ENCODE measurements at regions not wholly inside any gene's neighbourhood (a gene's known extent, or its start where the extent isn't known, plus 50 kb on each side); places are given as distances from the start of the nearest gene placed in this dataset.

DNA sequence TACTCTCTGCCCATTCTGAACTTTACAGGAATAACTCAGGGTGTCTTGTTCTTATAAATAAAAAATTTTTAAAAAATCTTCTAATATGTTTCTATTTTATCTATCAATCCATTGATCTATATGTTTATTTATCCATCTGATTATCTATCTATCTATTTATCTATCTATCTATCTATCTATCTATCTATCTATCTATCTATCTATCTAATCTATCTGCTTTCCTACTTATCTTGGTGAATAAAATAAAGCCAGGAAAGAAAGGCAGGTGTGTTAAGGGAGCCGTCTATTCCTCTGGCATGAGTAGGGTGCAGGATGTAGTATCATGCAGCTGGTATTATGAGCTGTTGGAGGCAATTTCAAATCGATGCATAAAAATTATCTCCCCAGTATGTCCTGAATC lies 153.0 kb downstream of the FOXA2 start:
- DNase-seq (ENCODE audit: low spot score), result no peak

DNA sequence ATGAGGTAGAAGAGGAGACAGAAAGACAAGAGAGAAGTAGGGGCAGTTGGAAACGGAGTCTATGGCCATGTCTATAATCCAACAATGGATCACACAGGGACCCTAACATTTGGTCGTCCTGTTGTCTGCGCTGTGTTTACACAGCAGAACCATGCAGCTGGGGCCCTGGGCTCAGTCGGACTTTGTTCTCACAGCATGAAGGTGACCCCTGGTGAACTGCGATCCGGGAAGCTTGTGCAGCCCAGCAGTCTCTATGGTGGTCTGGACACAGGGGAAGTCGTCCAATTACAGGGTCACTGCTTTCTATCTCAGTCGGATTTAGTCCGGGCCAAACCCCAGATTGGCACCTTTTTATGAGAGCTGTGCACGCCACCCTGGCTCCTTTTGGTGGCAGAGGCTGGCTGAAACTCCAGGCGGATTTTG lies 153.6 kb downstream of the FOXA2 start:
- DNase-seq (ENCODE audit: low spot score), result no peak

DNA sequence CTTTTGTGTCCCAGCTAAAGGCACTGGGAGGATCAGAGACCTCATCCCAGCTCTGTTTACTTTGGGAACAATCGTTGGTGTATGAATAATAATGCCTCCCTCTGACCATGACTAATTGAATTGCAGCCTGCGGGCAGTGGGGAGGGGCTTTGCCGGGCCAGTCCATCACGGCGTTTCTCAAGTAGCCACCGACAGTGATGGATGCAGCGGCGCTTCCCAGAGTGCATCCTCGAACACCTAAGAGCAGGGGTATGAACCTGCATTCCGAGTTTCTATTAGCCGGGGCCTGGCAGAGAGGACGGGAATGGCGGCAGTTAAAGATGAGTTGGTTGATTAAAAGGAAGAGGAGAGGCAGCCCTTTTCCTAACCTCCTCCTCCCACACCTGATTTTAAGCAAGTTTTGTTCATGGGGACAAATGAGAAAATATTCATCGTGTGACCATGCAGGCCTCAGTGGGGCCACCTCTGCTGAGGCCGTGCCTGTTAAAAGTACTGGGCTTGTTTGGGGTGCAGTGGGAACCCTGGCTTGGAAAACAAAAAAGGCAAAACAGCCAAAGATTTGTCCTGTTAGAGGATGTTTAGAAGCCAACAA lies 154.1 kb downstream of the FOXA2 start:
- DNase-seq (ENCODE audit: low spot score), result no peak

DNA sequence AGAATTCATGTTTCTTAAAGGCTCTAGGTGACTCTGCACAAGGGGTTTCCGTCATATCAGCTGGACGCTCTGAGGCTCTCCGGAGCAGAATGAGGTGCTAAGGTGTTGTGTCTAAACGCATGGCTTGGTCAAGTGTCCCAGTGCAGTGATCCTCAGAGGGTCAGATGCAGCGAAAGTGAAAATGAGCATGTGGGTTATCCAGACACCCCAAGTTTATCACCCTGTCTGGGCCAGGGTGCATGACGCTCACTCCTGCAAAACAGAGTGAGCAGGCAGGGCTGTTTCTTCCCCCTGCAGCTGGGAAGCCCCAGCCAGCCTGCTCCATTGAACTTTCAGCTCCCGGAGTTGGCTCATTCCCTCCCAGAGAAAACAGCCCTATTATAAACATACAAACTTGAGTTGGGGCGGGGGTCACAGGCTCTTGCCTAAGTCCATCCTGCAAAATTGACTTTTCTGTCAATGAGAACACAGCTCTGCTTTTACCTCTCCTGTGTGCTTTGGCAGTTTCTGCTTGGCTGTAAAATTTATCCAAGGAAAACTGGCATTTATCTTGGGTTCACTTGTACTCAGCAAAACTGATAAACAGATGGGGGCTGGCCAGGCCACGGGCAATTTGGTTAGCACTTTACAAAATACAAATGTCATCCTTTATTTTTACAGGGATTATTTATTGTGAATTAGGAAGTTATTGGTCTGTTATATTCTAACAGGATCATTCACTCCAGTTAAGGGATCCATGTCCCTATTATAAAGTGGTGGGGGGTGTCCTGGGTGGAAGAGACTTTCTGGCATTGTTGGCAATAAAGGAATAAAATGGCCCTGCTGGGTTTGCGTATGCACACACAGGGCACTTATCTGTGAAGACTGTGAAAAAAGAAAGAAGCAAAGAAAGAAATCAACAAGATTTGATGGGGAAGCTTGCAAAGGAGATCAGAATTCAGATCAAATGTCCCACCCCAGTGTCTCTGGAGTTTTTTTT lies 154.9 kb downstream of the FOXA2 start:
- DNase-seq (ENCODE audit: low spot score), result no peak

DNA sequence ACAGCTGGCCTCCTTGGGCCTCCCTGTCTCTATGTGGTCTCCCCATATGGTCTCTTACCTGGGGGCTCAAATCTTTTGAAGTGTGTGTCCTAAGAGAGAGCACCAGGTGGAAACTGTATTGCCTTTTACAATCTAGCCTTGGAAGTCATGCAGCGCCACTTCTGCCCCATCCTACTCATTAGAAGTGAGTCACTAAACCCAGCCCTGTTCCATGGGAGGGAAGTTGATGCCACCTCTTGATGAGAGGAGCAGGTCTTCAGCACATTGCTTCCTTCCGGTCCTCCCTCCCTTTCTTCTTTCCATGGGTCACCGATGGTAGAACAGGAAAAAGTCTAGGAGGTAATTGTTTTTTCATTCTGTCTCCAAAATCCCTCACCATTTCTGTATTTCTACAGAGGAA lies 156.3 kb downstream of the FOXA2 start:
- DNase-seq (ENCODE audit: low spot score), result no peak

DNA sequence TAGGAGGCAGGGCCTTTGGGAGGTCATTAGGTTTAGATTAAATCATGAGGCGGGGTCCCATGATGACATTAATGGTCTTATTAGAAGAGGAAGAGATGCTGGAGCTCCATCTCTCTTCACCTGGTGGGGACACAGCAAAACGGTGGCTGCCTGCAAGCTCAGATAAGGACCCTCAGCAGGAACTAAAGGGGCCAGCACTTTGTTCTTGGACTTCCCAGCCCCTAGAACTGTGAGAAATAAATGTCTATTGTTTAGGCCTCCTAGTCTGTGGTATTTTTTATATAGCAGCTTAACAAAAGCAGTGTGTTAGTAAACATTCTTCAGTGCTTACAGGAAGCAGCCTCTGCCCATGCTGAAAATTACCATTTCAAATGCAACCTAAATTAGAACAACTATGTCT lies 157.6 kb downstream of the FOXA2 start:
- no peak for DNase-seq (ENCODE audit: low spot score)

DNA sequence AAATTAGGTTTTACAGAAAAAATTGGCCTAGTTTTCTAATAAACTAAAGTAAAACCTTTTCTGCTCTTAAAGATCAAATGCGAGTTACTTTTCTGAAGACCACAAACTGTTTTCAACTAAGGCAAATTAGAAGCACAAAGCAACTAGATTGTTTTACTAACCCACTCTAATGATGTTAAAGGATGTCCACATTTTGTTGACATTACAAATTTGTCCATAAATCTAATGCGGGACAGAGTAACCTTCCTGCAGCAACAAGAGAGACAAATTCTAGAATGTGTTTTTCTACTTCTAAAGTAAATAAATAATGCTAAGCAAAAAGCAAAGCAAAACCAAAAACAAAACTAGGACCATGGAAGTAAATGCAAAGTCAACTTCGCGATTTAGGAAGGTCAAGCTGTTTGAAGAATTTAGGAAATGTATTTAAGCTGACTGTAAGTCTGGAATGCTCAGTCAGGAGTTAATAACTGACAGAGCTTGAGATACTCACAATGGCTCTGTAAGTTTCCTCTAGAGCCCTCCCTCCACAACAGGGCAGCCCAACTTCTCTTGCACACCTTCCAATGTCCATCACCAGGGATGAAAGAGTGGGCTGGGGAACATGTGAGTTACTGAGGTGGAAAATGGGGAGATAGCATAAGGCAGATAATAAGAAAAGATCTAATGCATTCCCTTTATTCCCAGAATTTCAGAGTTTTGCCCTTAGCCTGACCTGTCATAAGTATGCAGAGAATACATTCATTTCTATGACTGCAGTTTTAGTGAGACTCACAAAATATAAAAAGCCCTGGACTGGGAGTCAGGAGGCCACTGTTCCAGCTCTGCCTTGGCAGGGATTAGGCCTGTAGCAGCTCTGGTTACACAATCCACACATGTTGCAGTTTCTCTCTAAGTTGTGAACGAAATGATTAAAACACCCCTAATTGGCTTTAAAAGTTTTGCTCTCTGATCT lies 158.8 kb downstream of the FOXA2 start:
- no peak for DNase-seq (ENCODE audit: low spot score)

DNA sequence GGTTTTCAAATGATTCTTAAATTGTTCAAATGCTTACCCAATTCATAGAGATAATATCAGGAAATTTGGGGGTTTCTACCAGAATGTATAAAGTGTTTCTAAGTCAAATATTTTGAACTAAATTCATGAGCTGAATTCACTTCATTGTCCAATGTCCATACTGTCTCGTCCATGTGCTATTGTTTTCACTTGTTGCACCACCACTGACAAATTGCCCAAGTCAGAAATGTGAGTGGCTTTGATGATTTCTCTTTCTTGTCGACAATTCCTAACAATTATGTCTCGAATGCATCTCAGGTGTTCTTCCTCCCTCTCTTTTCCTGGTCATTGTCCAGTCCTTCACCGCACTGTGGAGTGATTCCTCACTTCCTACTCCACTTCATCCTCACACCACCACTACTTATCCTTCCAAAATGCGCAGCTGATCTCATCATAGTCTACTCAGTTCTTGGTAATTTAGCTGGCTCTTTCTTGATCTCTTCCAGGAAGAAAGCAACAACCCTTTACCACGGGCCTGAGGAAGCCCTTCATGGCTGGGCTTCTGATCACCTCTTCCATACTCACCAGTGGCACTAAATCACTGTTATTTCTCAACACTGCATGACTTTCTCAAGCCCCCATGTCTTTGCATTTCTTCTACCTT lies 161.1 kb downstream of the FOXA2 start:
- DNase-seq (ENCODE audit: low spot score), result no peak

DNA sequence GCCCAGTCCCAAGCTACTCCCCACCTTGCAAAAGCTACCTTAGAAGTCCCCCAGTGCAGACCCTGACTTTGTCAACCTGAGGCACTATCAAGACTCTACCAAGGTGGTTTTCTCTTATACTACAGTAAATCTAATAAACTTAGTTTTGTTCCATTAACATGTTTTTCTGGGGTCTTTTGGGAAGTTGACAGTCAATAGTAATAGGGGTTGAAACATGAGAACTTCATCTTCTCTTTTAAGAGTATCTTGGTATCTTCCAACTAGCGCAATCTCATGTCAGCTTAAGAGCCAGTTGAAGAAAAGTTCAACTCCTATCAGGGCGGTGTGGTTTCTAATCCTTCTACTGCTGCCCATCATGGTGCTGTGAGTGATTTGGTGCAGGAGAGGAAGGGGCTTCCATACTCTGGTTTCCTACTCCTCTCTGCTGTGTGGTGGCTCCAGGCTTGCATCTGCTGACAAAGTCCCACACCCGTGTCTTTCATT lies 164.2 kb downstream of the FOXA2 start:
- DNase-seq (ENCODE audit: low spot score), result no peak

DNA sequence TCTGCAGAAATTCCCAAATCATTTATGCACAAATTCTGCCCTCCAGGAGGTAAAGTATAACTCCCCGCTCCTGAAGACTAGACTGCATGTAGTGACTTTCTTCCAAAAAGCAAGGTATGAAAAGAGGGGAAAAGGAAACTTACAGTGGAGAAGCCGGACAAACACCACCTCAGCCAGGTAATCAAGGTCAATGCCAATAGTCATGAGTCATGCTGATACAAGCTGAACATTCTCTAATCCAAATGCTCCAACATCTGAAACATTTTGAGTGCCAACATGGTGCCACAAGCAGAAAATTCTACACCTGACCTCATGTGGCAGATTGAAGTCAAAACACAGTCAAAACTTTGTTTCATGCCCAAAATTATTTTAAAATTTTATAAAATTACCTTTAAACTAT lies 165.6 kb downstream of the FOXA2 start:
- DNase-seq (ENCODE audit: low spot score), result no peak

DNA sequence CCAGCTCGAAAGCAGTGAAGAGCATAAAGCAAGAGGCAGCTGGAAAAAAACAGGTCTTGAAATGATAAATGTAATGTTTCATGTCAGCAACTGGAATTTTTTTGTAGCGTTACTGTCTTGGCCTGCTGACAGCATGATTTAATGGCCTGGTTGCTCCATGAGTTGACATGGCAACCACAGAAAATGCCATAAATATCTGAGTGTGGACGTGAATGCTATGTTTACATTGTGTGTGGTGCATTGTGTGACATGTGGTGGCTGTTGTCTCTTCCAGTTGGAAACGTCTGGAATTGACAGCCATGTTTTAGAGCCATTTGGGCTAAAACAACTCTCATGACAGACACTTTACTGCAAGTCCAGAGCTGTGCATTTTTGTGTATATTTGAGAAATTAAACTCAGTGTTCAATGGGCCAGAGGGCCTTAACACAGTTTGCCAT lies 170.0 kb downstream of the FOXA2 start:
- DNase-seq (ENCODE audit: low spot score), result no peak

DNA sequence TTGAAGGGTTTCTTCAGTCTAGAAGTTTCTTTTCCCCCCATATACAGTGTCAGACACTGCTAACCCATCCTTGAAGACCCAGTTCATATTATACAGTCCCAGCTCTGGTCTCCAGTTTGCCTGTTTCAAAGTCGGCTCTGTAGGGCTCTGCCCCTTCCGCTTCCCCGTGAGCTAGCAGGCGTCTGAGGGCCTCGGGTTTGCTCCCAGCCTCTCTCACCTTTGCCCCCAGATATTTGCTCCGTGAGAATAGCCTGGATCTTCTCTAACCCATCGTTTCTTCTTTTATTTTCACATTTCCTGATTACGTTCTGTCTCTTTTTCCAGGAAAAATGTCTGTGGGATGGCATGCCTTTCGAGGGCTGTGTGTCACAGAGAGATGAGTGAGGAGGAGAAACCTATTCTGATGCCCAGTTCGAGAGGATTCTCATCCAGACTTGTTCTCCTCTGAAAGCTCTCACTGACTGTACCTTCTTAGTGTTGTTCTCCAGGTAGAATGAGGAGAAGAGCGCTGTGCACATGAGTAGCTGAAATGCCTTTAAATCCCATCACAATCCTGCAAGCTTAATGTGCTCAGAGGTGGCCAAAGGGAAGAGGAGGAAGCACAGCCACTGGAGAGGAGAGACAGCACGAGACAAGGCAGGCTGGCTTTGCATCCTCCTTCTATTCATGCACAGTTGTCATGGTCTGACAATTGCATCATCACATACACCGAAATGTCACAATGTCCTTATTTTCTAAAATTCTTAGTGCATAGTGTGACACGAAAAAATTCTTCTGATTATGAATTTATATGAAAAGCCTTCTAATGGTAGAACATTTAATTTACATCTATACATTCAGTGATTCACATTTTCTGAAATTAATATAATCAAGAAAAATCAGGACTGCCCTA lies 171.1 kb downstream of the FOXA2 start:
- no peak for DNase-seq (ENCODE audit: low spot score)

DNA sequence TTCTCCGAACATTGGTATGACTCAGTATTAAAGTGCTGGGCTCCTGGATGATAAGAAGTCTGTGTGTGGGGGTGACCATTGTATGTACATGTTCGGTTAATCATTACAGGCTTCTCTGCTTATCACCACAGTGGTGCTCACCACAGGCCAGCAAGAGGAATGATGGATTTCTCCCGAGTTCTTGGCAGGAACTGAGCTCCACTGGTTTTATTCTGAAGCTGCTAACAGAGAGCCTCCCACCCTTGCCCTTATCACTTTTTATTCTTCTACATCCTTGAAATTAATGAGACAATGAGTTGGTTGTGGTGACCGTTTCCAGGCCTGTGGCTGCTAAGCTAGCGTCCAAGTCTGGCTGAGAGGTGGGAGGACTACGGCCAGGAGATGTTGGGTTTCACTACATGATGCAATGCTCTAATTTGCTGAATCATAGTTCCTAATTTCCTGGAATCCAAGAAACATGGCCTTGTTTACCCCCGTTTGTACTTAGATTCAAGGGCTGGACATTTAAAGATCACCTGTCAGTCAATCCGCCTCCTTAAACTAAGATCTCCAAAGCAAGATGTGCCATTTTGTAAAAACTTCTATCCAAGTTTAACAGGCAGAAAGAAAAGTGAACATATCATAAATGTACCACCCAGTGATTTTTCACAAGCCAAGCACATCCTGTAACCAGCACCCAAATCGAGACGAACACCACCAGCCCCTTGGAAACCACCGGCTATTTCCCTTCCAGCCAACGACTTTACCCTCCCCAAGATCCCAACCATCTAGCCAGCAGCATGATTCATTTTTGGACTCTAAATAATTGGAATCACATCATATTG lies 172.5 kb downstream of the FOXA2 start:
- DNase-seq (ENCODE audit: low spot score), result no peak

DNA sequence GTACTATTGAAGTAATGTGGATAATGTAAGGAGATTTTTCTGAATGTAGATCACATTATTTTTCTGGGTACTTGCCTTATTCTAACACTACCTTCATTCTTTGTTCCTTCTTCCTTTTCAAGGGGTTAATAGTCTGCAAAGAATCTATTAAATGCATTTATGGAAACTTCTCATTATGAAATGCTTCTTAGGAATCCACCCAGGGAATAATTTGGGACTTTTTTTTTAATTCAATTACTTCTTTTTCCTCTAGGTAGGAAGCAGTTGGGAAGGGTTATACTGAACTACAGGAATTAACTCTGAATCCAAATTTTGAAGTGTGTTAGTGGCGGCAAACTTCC lies 173.1 kb downstream of the FOXA2 start:
- no peak for DNase-seq (ENCODE audit: low spot score)

DNA sequence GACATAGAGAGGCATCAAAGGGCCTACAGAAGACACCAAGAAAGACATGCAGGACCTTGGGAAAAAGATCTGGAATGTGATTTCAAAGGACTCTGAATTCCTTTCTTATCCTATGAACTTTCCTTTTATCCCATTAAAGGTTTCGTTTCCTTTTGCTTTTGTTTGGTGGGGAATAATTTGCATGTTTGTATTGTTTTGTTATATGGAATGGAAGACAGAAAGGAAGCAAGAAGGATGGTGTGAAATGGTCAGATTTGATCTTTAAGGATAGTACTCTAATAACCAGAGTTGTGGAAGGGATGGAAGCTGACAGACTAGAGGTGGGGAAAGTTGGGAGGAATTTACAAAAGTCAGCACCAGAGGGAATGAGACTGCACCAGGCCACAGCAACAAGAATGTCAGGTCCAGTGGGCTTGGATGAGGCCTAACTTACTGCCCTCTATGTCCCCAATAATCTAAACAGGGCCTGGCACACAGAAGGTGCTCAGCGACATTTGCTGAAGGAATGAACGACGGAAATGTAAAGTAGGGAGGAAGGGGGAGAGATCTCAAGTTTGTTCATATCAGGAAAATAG lies 173.7 kb downstream of the FOXA2 start:
- DNase-seq (ENCODE audit: low spot score), result no peak

DNA sequence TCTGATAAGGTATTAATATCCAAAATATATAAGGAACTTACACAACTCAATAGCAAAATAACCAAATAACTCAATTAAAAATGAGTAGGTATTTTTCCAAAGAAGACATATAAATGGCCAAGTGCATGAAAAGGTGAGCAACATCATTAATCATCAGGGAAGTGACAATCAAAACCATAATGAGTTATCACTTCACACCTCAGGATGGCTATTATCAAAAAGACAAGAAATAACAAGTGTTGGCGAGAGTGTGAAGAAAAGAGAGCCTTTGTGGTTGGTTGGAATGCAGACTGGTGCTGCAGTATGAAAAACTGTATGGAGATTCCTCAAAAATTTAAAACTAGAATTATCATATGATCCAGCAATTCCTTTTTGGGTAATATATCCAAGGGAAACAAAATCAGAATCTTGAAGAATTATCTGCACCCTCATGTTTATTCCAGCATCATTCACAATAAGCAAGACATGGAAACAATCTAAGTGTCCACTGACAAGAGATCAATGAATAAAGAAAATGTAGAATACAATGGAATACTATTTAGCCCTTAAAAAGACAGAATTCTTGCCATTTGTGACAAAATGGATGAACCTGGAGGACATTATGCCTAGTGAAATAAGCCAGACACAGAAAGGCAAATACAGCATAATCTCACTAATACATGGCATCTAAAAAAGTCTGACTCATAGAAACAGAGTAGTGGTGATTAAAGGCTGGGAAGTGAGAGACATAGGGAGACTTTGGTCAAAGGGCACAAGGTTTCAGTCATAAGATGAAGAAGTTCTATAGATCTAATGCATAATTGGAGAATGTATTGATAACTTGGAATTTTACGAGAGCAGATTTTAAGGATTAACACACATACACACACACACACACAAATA lies 175.6 kb downstream of the FOXA2 start:
- no peak for DNase-seq (ENCODE audit: low spot score)

DNA sequence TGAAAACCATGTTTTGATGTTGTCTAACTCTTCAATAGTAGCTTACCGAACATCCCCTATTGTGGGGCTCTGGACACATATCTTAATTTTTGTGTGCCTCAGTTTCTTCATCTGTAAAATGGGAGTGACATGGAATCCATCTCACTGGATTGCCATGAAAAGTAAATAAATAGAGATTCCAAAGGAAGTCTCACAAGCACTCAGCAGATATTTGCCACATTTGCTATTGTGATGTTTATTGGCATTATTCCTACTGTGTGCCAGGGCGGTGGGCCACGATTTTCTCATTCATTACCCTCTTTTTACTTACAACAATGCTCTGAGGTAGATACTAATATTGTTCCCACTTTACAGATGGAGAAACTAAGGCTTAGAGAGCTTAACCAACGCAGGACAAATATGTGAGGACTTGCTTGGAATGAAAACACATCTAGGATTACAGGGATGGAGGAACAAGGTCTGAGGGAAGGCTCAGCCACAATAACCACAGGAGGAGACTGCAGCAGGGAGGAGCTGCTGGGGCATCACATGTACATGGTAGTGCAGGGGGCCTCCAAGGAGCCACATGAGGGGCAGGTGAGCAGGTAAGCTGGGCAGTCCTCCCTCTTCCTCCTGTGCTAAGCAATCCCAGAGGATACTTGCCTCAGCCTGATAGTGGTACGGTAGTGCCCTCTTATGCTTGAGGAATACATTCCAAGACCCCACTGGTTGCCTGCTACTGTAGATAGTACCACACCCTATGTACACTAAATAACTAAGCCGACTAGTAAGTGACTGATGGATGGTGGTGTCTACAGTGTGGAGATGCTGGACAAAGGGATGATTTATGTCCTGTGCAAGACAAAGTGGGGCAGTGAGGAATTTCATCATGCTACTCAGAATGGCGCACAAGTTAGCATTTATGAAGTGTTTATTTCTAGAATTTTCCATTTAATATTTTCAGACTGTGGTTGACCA lies 176.9 kb downstream of the FOXA2 start:
- DNase-seq (ENCODE audit: low spot score), result no peak
